SH-SY5Y (cell line): ENCODE measurements at regions not wholly inside any gene's neighbourhood (a gene's known extent, or its start where the extent isn't known, plus 50 kb on each side); places are given as distances from the start of the nearest gene placed in this dataset.

ENCODE experiments used
- GATA2 ChIP-seq: IDR thresholded peaks from 2 replicates; pipeline ENCODE4 v1.6.1; 2011; ENCODE audit warnings: mild to moderate bottlenecking, low read depth, low read length
- GATA3 ChIP-seq: IDR thresholded peaks from 2 replicates; pipeline ENCODE4 v1.6.1; 2011; ENCODE audit warnings: low read depth, mild to moderate bottlenecking, low read length, moderate library complexity

- TF ChIP-seq GATA3 (no peak), GATA2 (no peak)
These were observed 178.9 kb upstream of the HEY2 start for GRCh38 chr6:125570526-125570925.

DNA sequence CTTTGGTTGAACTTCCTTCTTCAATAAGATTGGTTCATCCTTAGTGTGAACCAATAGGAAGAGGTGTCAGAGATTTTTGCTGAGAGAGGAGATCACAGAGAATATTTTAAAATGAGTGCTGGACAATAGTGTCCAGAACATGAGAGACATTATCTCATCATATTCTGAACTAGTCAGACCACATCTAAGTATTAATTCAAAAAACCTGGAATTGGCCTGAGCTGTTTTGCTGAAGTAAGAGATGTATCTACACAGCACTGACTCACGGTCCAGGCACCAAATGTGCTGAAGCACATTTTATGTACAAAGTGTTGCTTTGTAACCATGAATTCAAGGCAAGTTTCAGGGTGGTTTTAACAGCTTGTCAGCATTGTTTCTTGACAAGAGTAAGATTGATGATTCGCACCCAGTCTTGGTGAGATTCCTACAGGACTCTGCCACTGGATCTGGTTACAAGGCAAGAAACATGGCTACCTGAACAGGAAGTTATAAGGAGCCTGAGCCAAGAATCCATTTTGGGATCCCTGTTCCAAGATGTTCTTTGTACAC lies 178.2 kb upstream of the HEY2 start:
- TF ChIP-seq GATA2 (no peak), GATA3 (no peak)

DNA sequence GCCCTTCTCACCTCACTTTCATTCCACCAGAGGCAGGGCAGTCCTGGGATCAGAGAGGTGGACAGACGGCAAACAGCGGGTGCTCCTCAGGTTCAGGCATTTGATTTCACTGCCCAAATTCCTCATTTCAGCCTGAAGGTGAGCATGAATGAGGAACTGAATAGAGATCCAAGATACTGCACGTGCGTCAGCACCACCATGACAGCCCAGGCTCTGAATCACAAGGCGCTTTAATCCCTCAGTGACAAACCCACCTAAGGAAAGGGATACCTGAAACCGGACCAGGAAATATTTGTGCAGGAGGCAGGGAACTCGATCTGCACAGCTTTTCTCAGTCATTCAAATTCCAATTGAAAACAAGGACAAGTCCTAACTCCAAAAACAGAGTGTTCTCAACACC lies 174.8 kb upstream of the HEY2 start:
- TF ChIP-seq GATA3 (no peak), GATA2 (no peak)

- TF ChIP-seq GATA3 (no peak), GATA2 (no peak)
These were observed 172.2 kb upstream of the HEY2 start for GRCh38 chr6:125577124-125577662.

GRCh38 chr6:125584468-125584939 lies 164.9 kb upstream of the HEY2 start:
- no peak for TF ChIP-seq GATA3
- no peak for TF ChIP-seq GATA2

DNA sequence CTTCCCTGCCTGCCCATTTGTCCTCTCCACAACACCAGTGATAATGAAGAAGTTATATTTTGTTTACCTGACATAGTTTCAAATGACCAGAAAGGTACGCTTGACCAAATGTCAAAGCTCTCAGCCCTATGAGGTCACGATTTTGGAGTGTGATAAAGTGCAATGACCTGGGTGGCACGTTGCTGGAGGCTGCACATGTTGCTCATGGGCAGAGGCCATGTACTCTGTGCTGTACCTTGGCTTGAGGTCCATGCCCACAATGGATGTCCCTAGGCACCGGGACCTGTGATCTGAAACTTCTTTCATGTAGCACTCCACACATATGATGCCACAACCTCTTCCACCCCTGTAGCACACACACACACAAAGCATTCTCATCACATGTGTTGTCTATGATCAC lies 164.0 kb upstream of the HEY2 start:
- TF ChIP-seq GATA2 = no peak
- no peak for TF ChIP-seq GATA3

DNA sequence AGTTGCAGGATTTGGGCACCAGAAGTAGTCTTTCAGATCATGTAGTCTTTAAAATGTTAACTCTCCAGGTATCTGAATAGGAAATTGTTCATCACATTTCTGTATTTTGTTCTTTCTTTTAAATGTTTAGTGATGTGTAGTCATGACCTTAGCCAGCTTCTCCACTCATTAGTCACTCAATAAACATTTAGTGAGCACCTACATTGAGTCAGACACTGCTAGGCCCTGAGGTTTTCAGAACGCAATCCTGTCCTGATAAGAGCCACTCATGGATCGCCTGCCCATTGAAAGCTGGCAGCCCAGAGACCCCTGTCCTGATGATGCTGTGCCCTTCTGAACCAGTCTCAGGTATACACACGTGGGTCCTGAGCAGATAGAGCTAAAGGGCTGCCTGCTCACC lies 163.4 kb upstream of the HEY2 start:
- no peak for TF ChIP-seq GATA3
- no peak for TF ChIP-seq GATA2

- TF ChIP-seq GATA3 (no peak), GATA2 (no peak)
These were observed 162.8 kb upstream of the HEY2 start for GRCh38 chr6:125586605-125587004.

GRCh38 chr6:125587666-125588632 lies 161.5 kb upstream of the HEY2 start:
- TF ChIP-seq GATA2 (no peak), GATA3 (no peak)

- no peak for TF ChIP-seq GATA3
- TF ChIP-seq GATA2 = no peak
These were observed 155.7 kb upstream of the HEY2 start for GRCh38 chr6:125593746-125594145.

DNA sequence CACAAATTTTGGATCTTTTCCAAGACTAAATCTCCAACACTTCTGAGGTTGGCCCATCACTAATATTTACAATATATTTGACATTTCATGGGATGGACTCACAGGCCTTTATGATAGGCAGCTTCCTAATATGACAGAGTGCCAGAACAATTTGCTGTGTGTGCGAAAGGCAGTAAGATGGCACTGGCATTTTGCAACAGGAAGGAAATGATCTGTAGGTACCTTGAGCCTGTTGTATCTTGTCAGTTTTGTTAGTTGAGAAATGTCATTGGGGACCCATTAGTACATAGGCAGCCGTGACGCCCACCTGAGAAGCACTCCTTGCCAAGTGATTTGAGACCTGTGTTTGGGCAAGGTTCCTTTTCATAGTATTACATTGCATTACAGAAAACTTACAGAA lies 153.4 kb upstream of the HEY2 start:
- no peak for TF ChIP-seq GATA3
- no peak for TF ChIP-seq GATA2

DNA sequence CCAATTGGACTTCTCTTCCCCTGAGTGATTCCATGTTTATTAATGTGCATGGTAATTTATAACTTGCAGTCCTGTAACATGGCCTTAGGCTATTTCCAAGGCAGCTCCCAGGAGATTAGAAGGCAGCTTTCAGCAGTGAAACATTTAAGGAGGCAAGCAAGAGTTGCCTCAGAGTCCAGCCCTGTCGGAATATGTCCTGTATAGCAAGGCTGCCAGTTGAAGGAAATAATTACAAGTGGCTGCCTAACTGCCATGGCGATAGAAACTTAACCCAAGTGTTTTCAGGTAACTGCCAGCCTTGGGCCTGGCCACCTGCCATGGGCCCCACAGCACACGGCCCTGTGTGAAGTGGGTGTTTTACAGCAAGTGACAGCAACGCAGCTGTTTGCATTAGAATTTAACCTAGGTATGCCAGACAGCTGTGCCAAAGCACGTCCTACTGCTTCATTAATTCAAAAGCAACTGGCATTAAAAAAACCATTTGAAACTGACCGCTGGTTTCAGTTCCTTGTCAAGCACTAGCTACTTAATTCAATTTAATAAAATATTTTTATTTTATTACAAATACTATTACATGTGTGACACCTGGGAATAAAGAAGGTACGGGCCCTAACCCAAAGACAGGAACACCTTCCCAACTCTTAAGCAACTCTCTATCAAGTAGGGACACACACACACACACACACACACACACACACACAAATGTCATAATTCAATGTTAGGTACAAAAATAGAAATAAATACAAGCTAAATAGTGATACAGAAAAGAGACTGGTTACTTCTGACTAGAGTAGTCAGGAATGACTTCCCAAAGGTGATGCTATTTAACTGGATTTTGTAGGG lies 151.8 kb upstream of the HEY2 start:
- TF ChIP-seq GATA2 = no peak
- no peak for TF ChIP-seq GATA3

- TF ChIP-seq GATA2 = no peak
- TF ChIP-seq GATA3 = no peak
These were observed 151.0 kb upstream of the HEY2 start for GRCh38 chr6:125598422-125598821.

DNA sequence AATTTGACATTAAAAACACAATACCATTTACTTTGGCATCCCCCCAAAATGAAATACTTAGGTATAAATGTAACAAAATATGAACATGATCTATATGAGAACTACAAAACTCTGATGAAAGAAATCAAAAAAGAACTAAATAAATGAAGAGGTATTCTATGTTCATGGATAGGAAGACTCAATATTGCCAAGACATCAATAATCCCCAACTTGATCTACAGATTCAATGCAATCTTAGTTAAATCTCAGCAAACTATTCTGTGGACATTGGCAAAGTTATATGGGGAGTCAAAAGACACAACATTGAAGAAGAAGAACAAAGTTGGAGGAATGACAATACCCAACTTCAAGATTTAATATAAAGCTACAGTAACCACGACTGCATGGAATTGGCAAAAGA lies 145.2 kb upstream of the HEY2 start:
- TF ChIP-seq GATA3 (no peak), GATA2 (no peak)
